ENCODE measurements at regions not wholly inside any gene's neighbourhood (a gene's known extent, or its start where the extent isn't known, plus 50 kb on each side); places are given as distances from the start of the nearest gene placed in this dataset.

- TF ChIP-seq, protein P1, sequence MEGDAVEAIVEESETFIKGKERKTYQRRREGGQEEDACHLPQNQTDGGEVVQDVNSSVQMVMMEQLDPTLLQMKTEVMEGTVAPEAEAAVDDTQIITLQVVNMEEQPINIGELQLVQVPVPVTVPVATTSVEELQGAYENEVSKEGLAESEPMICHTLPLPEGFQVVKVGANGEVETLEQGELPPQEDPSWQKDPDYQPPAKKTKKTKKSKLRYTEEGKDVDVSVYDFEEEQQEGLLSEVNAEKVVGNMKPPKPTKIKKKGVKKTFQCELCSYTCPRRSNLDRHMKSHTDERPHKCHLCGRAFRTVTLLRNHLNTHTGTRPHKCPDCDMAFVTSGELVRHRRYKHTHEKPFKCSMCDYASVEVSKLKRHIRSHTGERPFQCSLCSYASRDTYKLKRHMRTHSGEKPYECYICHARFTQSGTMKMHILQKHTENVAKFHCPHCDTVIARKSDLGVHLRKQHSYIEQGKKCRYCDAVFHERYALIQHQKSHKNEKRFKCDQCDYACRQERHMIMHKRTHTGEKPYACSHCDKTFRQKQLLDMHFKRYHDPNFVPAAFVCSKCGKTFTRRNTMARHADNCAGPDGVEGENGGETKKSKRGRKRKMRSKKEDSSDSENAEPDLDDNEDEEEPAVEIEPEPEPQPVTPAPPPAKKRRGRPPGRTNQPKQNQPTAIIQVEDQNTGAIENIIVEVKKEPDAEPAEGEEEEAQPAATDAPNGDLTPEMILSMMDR (IDR thresholded peaks at IDR 0.05): no peak
- no peak for TF ChIP-seq POLR2A (IDR thresholded peaks at IDR 0.05)
Measured at GRCh38 chr13:90320664-90321063, 1026.8 kb upstream of the MIR17HG start.
